NCI-H446 treated with DMSO at 0.1 percent for 48 hours (cell line): ENCODE measurements at regions not wholly inside any gene's neighbourhood (a gene's known extent, or its start where the extent isn't known, plus 50 kb on each side); places are given as distances from the start of the nearest gene placed in this dataset.

Experiments used
- DNase-seq: peaks from one replicate; lab custom pipeline; 2025; lab: John Stamatoyannopoulos, UW

GRCh38 chr20:22920898-22921297 lies 114.2 kb upstream of the SSTR4 start:
- no peak for DNase-seq

- no peak for DNase-seq
Observed at GRCh38 chr20:22921595-22922421, 113.3 kb upstream of the SSTR4 start.

GRCh38 chr20:22922987-22923386 lies 112.1 kb upstream of the SSTR4 start:
- DNase-seq = no peak

- DNase-seq = no peak
Observed at GRCh38 chr20:22924046-22924737, 110.9 kb upstream of the SSTR4 start.

- DNase-seq = no peak
Observed at GRCh38 chr20:22924949-22925612, 110.0 kb upstream of the SSTR4 start.

GRCh38 chr20:22925613-22925983 lies 109.5 kb upstream of the SSTR4 start:
- DNase-seq = no peak

GRCh38 chr20:22927537-22927936 lies 107.6 kb upstream of the SSTR4 start:
- DNase-seq = no peak

GRCh38 chr20:22928679-22929078 lies 106.4 kb upstream of the SSTR4 start:
- DNase-seq = no peak

GRCh38 chr20:22929661-22930060 lies 105.5 kb upstream of the SSTR4 start:
- no peak for DNase-seq

GRCh38 chr20:22931653-22932608 lies 103.2 kb upstream of the SSTR4 start:
- DNase-seq = no peak

GRCh38 chr20:22939181-22939580 lies 95.9 kb upstream of the SSTR4 start:
- no peak for DNase-seq

- DNase-seq = no peak
Observed at GRCh38 chr20:22940350-22940749, 94.8 kb upstream of the SSTR4 start.

- DNase-seq = no peak
Observed at GRCh38 chr20:22941550-22941949, 93.6 kb upstream of the SSTR4 start.

- DNase-seq = no peak
Observed at GRCh38 chr20:22942742-22943141, 92.4 kb upstream of the SSTR4 start.

GRCh38 chr20:22944062-22944461 lies 91.0 kb upstream of the SSTR4 start:
- DNase-seq = no peak

- no peak for DNase-seq
Observed at GRCh38 chr20:22944936-22945335, 90.2 kb upstream of the SSTR4 start.

- DNase-seq = no peak
Observed at GRCh38 chr20:22946596-22946995, 88.5 kb upstream of the SSTR4 start.

GRCh38 chr20:22949331-22950109 lies 85.6 kb upstream of the SSTR4 start:
- no peak for DNase-seq

- DNase-seq = no peak
Observed at GRCh38 chr20:22951966-22952365, 83.1 kb upstream of the SSTR4 start.

GRCh38 chr20:22954661-22955060 lies 80.5 kb upstream of the SSTR4 start:
- no peak for DNase-seq

- DNase-seq = no peak
Observed at GRCh38 chr20:22958390-22958789, 76.7 kb upstream of the SSTR4 start.
